ENCODE measurements at regions not wholly inside any gene's neighbourhood (a gene's known extent, or its start where the extent isn't known, plus 50 kb on each side); places are given as distances from the start of the nearest gene placed in this dataset.

- no peak for TF ChIP-seq EZH2 (IDR thresholded peaks at IDR 0.05)
- TF ChIP-seq RAD21 (IDR thresholded peaks at IDR 0.05; ENCODE audit: low read depth), result no peak
- TF ChIP-seq CTCF (IDR thresholded peaks at IDR 0.05 in 2 of 3, conservative IDR thresholded peaks at IDR 0.05 in 1 of 3; ENCODE audit: borderline replicate concordance in 1 of 3, insufficient read depth in 1 of 3, low read depth in 2 of 3, low read length in 2 of 3), result no peak
- no peak for TF ChIP-seq MAX (IDR thresholded peaks at IDR 0.05)
- no peak for TF ChIP-seq POLR2A (IDR thresholded peaks at IDR 0.05; ENCODE audit: borderline replicate concordance, extremely low read depth, insufficient read depth, insufficient read length)
- no peak for TF ChIP-seq FOSL1 (IDR thresholded peaks at IDR 0.05; ENCODE audit: low read depth)
- TF ChIP-seq EZH2phosphoT487 (IDR thresholded peaks at IDR 0.05; ENCODE audit: borderline replicate concordance), result no peak
- TF ChIP-seq ELF1 (IDR thresholded peaks at IDR 0.05; ENCODE audit: borderline replicate concordance, low read depth), result no peak
- no peak for TF ChIP-seq POLR2AphosphoS5 (IDR thresholded peaks at IDR 0.05; ENCODE audit: low read depth, low read length)
- TF ChIP-seq, protein P1, sequence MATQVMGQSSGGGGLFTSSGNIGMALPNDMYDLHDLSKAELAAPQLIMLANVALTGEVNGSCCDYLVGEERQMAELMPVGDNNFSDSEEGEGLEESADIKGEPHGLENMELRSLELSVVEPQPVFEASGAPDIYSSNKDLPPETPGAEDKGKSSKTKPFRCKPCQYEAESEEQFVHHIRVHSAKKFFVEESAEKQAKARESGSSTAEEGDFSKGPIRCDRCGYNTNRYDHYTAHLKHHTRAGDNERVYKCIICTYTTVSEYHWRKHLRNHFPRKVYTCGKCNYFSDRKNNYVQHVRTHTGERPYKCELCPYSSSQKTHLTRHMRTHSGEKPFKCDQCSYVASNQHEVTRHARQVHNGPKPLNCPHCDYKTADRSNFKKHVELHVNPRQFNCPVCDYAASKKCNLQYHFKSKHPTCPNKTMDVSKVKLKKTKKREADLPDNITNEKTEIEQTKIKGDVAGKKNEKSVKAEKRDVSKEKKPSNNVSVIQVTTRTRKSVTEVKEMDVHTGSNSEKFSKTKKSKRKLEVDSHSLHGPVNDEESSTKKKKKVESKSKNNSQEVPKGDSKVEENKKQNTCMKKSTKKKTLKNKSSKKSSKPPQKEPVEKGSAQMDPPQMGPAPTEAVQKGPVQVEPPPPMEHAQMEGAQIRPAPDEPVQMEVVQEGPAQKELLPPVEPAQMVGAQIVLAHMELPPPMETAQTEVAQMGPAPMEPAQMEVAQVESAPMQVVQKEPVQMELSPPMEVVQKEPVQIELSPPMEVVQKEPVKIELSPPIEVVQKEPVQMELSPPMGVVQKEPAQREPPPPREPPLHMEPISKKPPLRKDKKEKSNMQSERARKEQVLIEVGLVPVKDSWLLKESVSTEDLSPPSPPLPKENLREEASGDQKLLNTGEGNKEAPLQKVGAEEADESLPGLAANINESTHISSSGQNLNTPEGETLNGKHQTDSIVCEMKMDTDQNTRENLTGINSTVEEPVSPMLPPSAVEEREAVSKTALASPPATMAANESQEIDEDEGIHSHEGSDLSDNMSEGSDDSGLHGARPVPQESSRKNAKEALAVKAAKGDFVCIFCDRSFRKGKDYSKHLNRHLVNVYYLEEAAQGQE (IDR thresholded peaks at IDR 0.05; ENCODE audit: low read depth), result no peak
- TF ChIP-seq YY1 (IDR thresholded peaks at IDR 0.05; ENCODE audit: extremely low read depth, insufficient replicate concordance, low read depth, low read length), result no peak
- TF ChIP-seq ZNF274 (IDR thresholded peaks at IDR 0.05; ENCODE audit: low read depth, low read length), result no peak
These were observed 187.6 kb upstream of the ANO3 start for GRCh38 chr11:26144291-26144690.

All from HCT116 (cell line).